SW 1271 (cell line): ENCODE measurements at regions not wholly inside any gene's neighbourhood (a gene's known extent, or its start where the extent isn't known, plus 50 kb on each side); places are given as distances from the start of the nearest gene placed in this dataset.
"Not testable (repeated sequence)": the region's sequence is repeated elsewhere in the genome, so short reads cannot be mapped to it uniquely, and the experiment has no call there.

Experiments
- DNase-seq, 2 experiments: peaks; one replicate each; lab custom pipeline; 2025; lab: John Stamatoyannopoulos, UW

DNA sequence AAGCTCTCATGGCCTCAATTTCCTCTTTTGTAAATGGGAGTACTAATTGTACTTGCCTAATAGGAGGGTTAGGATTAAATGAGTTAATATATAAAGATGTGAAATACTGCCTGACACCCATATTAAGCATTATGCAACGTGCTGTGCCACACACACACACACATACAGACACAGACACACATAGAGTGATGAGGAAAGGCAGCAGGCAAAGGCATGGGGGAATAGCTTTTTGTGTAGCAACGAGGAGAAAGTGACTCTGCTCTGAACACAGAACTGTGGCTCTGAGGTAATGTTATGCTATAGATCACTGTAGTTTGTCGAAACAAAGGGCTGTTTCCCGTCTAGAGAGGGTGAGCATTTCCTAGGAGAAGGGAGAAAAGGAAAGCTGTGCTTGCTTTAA is 233.3 kb upstream of the SLCO3A1 start:
- no peak for DNase-seq

DNA sequence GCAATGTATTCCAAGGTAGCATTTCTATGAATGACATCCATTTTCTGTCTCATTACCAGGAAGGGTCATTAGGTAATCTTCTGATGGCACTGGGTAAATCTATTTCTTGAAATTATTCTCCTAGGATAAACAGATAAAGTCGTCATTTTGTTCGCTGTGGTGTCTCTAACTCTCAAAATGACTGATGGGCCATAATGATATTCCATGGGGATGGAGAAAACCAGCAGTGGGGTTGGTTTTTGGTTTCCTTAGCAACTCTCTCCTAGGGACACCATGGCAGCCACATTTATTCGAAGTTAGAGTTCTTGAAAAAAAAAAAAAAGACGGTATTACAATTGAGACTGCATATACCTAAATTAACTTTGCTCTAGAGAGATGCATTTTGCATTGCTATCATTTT is 231.3 kb upstream of the SLCO3A1 start:
- no peak for DNase-seq

DNA sequence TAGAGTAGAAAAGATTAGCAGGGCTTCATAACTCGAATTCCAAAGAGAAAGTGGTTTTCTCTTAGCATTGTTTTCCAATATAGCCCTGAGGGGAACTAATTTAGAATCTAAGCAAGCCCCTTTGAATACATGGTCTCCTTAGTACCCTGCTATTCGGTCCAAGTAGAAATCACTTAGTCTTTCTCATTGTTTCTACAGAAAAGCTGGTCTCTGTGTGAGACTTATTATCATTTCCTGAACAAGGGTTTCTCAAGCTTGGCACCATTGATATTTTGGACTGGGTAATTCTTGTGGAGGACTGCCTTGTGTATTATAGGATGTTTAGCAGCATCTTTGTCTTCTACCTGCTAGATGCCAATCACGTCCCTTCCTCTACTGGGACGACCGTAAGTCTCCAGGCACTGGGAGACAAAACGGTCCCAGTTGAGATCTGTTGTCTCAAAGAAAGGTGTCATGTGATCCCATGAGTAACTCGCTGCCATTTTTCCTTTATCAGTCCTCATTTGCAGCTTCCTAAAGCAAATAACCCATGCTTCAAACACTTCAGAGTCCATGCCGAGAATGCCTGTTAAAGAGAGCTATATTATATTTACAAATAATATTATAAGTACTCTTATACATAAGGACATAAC is 230.7 kb upstream of the SLCO3A1 start:
- DNase-seq, result no peak

DNA sequence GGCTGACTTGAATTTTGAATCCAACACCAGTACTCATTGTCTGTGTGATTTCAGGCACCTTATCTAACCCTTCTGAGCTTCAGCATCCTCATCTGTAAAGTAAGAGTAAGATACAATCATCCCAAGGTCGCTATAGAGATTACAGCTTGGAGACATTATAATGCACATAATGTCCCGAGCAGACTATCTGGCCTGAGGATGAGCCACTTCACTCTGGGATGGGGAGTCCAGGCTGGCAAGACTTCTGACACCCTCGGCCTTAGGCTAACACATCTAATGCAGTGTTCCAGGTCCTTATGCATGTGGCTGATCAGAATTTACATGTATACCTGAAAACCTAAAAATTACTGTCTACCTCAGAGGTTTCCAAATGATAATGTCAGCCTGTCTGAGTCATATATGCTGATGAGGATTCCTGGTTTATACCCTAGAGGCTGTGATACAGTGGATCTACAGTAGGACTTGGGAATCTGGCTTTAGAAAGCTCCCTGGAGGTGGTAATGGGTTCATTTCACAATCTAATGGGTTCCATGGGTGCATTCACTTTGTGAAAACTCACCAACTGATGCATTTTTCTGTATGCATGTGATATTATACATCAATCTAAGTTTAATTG is 229.0 kb upstream of the SLCO3A1 start:
- no peak for DNase-seq

DNA sequence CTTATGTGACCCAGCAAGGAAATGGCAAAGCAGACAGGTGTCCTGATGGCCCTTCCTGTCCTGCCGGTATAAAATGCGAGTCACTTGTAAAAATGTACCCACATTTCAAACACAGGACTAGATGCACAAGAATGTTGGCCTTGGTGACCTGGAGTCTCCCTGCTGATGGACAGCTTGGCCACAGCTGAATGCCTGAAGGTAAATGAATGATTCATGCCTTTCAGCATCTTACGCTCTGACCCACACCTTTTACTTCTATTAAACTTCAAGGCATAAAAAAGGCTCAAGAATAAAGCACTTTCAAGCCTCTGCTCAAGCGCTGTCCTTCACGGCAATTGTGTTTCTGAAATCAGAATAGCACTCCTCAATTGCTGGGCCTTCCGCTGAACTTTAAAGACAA is 228.0 kb upstream of the SLCO3A1 start:
- no peak for DNase-seq

DNA sequence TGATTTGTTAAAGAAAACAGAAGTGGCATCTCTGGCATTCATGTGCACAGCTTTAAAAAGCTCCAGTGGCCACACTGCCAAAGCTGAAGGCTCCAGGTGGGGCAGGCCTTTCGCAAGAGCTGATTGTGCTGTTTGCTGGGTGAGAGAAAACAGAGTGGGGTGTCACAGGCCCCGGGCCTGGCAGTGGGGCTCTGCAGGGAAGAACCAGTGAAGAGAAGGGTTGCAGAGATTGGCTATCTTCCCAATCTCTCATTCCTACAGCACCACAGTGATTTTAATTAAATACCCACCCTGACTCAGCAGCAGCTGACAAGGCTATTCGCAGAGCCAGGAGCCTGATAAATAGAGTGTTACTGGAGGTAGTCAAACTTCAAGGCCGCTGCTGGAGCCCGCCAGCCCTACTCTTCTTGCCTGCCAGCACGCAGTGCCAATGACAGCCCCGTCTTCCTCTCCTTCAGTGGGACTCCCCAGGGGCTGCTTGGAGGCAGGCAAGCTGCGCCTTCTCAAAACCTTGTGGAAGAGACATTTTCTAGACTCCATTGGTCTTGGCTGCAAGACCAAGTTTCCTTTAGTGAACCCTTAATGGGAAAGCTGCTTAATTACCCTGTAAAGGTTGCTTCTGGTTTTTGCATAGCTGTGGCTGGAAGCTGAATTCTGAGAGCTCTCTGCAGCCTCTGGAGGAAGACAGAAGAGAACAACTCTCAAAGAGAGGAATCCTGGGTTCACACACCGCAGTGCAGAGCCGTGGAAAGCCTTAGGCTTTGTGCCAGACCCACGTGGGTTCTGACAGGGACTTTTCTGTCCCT is 225.8 kb upstream of the SLCO3A1 start:
- no peak for DNase-seq

DNA sequence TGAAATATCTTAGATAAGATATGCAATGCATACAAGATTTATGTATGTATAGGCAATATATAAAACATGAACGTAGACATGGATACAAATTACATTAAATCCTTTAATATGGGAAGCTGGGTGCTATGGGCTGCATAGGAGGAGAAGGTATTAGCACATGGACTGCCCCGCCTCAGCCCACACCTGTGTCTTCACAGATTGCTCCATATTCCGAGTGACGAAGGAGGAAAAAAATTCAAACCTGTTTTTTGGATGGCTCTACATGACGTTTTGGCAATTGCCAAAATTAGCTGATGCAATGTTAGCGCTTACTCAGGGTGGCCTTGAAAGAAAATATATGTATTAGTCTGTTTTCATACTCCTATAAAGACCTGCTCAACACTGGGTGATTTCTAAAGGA is 223.4 kb upstream of the SLCO3A1 start:
- DNase-seq, result no peak

DNA sequence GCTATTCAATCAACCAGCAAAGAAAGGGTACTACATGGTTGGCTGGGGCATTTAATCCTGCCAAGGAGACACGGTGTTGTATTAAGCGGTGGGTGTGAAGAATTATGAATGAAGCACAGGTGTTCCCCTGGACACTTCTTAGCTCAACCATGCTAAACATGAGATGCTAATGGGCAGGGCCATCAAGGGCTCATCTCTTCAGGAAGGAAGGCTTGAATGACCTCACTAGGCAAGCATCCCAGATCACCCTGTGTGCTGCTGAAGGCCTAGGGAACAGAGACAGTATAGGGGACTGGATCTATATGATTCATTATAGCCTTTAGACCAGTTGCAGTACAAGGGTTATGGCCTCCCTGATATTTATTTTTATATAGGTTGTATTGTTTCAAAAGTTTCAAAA is 221.3 kb upstream of the SLCO3A1 start:
- DNase-seq, result no peak

DNA sequence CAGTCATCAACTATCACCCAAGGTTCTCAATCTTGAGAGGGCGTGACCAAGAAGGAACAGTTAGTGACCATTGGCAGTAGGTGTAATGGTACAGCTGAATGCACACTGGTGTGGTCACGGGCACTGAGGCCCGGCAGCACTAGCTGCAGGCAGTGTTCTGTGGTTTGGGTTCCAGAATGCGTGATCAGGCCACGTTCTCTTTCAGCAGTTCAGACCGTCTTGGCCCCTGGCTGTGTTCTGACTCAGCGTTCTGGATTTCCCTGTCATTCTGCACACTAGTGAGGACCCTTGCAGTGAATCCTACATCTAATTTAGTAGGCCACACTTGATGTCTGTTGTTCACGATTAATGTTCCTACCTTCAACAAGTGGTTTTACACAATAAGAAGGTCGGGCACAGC is 220.5 kb upstream of the SLCO3A1 start:
- no peak for DNase-seq

DNA sequence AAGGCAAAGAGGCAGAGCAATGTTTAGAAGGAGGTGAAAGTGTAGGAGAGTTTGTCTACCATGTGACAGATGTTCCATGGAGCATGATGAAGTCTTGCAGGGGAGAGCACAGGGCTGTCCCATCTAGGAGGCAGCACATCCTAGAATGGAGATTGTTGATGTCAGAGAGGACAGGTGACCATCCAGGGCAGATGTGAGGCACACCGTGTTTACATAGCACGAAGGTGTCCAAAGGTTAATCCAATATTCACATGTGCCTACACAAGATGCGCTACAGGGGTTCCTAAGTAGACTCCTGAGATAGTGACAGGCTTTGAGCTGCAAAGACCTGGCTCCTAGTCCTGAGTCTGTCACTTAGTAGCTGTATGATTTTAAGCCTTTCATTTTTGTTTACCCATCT is 219.3 kb upstream of the SLCO3A1 start:
- DNase-seq, result no peak

DNA sequence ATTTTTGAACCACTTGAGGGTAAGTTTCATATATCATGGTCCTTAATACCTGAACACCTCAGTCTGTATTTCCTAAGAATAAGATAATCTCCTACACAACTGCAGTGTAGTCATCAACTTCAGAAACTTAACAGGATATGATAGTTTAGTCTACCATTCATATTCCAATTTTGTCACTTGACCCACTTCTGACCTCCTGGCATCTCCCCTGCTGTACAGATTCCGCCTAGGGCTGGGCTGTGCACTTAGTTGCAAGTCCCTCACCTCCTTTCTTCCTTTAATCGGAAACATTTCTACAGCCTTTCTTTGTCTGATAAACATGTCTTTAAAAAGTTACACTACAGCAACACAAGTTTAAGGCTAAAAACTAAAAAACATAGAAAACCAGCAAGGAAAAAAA is 218.4 kb upstream of the SLCO3A1 start:
- no peak for DNase-seq

DNA sequence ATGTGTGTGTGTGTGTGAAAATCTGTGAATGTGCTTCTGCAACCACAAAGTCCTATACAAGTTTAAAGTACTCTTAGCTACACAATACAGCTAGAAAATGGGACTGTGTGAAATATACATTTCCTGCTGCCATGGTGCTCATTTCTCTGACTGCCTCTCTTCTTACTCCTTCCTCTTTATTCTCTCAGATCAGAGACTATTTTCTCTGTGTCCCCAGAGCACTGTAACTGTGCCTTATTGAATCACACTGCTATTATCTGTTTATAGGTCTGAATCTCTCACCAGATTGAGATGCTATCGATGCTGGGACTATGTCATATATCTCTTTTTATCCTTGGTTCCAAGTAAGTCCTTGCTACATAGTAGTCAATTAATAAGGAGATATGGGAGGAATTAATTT is 217.9 kb upstream of the SLCO3A1 start:
- no peak for DNase-seq

DNA sequence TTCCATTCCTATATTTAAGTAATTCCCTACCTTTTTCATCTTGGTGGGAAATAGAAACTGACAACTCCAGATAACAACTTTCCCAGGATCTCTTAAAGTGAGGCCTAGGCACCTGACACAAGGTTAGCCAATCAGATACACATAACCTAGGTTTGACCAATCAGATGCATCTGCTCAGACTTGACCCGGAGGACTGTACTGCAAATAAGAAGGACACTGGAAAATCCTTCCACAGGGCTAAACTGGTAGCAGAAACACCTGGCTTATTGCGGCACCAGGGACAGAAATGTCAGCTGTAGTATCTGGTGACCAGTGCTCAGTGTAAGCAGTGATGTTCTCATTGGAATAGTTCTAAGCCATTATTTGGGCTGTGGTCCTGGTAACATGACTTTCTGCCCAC is 204.5 kb upstream of the SLCO3A1 start:
- DNase-seq, result no peak

DNA sequence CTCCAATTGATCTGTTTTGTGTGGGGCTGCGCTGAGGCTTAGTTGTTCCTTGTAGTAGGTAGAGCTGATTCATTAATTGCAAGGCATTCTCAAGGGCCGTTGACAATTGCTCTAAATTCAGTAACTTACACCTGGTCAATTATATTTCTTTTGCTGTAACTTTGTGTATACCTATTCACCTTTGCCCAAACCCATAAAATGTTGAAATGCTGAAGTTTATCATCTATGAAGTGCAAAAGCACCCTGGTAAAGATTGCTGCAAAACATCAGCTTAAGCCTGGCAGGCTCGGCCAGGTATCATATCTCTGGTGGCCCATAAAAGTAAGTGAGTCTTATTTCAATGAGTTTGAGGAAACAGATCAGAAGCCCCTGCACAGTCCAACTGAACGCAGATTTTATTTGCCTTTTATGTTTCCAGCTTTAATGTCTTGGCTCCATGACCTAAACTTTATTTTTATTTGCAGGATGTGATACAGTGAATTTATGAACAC is 203.6 kb upstream of the SLCO3A1 start:
- DNase-seq, result no peak

DNA sequence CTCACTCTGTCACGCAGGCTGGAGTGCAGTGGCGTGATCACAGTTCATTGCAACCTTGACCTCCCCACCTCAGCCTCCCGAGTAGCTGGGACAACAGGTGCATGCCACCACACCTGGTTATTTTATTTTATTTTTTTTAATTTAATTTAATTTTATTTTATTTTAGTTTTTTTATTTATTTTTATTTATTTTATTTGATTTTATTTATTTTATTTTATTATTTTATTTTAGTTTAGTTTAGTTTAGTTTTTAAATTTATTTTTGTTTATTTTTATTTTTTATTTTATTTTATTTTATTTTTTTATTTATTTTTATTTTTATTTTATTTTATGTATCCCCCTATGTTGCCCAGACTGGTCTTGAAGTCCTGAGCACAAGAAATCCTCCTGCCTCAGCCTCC is 202.3 kb upstream of the SLCO3A1 start:
- DNase-seq, result no peak

DNA sequence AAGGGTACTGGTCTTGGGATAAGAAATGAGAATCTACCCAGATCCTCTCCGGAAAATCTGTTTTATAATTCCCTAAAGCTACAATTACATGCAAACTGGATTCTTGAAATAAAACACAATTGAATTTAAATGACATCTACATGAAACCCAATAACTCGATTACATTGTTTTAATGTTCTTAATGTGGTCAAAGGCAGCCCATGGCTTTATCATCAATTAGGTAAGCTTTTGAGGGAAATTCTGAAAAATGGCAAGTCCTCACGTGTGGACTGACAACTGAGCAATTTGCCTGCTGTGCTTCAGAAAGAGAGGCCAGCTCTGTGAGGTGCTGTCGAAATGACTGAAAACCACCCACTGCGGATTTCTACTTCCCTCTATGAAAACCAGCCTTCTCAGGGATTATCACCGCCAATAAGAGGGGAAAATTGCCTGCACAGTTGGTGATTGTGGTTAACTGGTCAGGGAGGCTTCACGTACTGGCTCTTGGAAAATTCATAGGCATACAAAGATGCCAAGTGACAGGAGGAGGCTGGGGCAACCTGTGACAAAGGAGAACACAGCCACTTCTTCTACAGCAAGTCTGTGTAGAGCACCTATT is 200.8 kb upstream of the SLCO3A1 start:
- DNase-seq, result no peak

DNA sequence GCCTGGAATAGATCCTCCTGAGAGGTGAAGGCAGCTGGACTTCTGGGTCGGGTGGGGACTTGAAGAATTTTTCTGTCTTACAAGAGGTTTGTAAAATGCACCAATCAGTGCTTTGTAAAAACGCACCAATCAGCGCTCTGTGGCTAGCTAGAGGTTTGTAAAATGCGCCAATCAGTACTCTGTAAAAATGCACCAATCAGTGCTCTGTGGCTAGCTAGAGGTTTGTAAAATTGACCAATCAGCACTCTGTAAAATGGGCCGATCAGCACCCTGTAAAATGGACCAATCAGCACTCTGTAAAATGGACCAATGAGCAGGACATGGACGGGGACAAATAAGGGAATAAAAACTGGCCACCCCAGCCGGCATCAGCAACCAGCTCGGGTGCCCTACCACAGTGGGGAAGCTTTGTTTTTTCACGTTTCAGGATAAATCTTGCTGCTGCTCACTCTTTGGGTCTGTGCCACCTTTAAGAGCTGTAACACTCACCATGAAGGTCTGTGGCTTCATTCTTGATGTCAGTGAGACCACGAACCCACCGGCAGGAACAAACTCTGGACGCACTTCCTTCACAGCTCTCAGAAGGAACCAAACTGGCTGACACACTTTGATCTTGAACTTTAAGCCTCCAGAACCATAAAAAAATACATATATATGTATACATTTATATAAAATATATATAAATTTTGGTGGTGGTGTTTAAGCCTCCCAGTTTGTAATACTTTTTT is 197.8 kb upstream of the SLCO3A1 start:
- DNase-seq, result not testable (repeated sequence)

DNA sequence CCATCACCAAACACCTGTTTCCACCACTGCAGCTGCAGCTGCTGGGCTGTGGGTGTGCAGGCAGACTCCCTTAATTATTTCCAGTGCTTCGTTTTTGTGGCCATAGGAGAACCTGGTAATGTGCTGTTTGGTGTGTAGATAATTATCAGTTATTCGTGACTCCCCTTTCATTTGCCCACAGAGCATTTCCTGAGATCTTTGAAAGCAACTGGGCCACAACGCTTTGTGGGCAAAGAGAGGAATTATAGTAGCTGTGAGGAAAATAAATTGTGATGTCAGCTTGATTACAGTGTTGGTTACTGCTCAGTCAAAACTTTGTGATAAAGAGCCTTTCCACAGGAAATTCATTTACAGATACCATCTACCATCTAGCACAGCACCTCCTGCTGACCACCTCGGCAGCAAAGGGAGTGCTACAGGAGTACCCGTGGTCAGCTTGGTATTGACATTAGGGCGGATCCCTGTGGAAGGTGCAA is 193.3 kb upstream of the SLCO3A1 start:
- DNase-seq, result no peak

DNA sequence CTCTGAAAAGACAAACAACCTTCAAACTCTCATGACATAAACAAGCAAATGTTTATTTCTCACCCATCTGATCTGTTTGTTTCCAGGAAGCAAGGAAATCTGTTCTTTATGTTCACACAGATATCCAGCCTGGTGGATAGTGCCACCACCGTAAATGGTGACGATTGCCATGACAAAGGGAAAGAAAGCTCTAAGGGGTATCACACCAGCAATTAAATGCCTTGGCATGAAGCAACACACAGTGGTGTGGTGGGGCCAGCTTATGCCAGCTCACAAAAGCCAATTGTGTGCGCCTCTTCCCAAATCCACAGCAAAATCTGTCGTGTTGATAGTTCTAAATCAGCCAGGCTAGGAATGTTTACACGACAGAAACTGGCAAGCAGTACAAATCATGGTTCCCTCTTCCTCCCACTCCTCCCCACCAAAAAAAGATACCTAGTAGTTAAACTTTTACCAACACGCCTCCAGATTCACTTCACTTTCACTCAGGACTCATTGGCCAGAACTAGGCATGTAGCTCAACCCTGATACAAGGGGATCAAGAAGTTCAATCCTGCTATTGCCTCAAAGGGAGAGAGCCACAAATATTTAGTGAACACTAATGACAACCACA is 189.2 kb upstream of the SLCO3A1 start:
- no peak for DNase-seq

DNA sequence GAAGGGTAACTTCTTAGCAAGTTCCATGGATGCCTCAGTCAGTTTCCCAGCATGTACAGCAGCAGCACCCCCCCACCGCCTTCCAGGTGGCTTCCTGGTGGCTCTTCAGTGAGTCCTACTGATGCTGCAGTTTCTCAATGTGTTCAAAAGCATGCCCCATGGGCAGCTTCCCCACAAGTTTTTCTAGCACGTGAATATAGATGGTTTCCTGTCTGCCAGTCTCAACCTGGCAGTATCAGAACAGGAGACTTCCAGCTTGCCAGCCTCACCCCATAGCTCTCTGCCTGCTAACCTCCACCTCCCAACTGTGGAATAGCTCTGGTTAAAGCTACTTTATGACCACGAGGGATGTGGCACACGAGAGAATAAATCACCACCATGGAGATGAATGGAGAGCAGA is 188.3 kb upstream of the SLCO3A1 start:
- no peak for DNase-seq

DNA sequence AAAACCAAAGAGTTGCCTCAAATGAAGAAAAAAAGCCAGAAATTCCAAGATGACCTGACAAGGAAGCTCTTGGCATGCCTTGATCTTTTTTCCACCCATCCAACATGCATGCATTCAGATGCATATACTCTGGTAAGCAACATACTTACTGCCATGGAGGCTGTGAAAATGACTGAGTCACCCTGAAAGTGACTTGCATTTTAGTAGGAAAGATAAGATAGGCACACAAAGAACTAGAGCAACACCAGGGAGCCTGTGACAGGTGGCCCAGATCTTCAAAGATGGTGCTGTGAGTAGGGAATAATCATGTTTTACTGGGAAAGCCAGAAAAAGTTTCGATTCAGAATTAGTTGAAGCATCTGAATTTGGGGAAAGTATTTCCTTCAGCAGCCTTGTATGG is 185.1 kb upstream of the SLCO3A1 start:
- DNase-seq, result no peak

DNA sequence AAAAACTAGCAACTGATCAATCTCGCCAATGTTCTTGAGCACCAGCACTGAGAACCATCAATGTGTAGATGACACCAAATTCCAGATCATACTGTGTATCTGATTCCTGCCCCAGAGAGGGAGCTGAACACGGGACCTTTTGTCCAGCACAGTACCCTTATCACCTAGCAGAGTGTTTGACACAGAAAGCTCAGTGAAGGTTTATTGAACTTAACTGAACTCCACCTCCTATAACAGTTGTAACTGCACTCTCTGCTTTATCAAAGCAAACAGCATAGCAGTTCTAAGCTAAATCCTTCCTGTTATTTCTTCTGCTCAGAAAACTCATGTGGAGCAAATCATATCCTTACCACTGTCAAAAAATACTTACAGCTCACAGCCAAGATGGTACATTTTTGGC is 183.4 kb upstream of the SLCO3A1 start:
- DNase-seq, result no peak
